ENCODE measurements at regions not wholly inside any gene's neighbourhood (a gene's known extent, or its start where the extent isn't known, plus 50 kb on each side); places are given as distances from the start of the nearest gene placed in this dataset.

DNA sequence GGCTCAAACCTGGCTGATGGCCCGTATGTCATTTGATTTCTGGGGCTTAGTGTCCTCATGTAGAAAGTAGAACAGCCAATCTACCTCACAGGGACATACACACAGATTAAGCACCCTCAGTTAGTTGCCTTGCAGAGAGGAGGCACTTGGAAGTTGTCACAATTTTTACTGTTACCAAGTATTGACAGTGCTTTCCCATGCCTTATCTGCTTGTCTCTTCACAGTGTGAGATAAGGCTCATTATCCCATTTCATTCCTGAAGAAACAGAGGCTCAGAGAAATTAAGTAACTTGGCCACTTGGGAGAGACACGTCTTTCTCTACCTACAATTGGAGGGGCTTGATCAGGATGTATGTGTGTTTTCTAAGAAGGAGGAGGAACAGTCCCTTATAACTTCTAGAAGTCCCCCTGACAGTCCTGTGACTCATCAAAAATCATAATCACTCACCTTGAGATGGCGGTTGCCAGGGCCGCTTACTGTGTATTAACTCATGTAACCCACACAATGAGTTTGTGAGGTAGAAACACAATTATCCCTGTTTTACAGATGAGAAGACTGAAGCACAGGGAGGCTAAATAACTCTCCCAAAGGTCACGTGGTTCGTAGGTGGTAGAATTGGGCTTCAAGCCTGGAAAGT lies 56.9 kb upstream of the LHX1 start:
- no peak for DNase-seq
- Histone ChIP-seq H3K27ac (ENCODE audit: insufficient read depth in 1 of 2, low read depth in 1 of 2, low read length in 2 of 2, poor library complexity in 1 of 2, severe bottlenecking in 2 of 2) (no peak overlapping the region), H3K27me3 (replicated peaks in 2 of 5; ENCODE audit: control insufficient read depth in 4 of 5, insufficient read depth in 5 of 5, low read length in 4 of 5) (peaks cover 6 to 47% (median 11%) of the 10 kb centered on the region in 5 experiments), H3K4me3 (ENCODE audit: control insufficient read depth in 1 of 7, extremely low read depth in 1 of 7, insufficient read depth in 4 of 7, low read depth in 2 of 7, low read length in 6 of 7) (no peak overlapping the region), H3K36me3 (ENCODE audit: control insufficient read depth in 4 of 4, insufficient read depth in 4 of 4, low read length in 3 of 4) (no peaks in the 10 kb centered on the region), H3K4me1 (ENCODE audit: control extremely low read depth in 1 of 4, control insufficient read depth in 4 of 4, insufficient read depth in 4 of 4, low read length in 3 of 4) (peaks cover 0 to 4% (median 0%) of the 10 kb centered on the region in 4 experiments), H3K9me3 (ENCODE audit: control extremely low read depth in 1 of 5, control insufficient read depth in 4 of 5, insufficient read depth in 2 of 5, low read depth in 1 of 5, low read length in 4 of 5) (peaks cover 0 to 11% (median 5%) of the 10 kb centered on the region in 5 experiments)
- CTCF ChIA-PET = no interaction called here
- 96% methylated on average over 3 of the region's 6 CpGs for WGBS (ENCODE audit: insufficient coverage)
- POLR2A ChIA-PET = no interaction called here

DNA sequence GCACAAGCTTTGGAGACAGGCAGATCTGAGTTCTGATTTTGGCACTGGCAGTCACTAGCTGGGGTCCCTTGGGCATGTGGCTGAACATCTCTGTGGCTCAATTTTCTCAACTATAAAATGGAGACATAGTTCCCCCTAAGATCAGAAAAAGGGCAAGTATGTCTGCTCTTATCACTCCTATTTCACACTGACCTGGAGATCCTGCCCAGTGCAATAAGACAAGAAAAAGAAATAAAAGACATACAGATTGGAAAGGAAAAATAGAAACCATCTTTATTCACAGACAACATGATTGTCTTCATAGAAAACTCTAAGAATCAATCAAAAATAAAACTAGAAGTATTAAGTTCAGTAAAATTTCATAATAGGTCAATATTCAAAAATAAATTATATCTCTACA lies 56.0 kb upstream of the LHX1 start:
- Histone ChIP-seq H3K9me3 (ENCODE audit: control extremely low read depth in 1 of 5, control insufficient read depth in 4 of 5, insufficient read depth in 2 of 5, low read depth in 1 of 5, low read length in 4 of 5) (peaks cover 0 to 11% (median 5%) of the 10 kb centered on the region in 5 experiments), H3K4me1 (ENCODE audit: control extremely low read depth in 1 of 4, control insufficient read depth in 4 of 4, insufficient read depth in 4 of 4, low read length in 3 of 4) (peaks cover 0 to 4% (median 0%) of the 10 kb centered on the region in 4 experiments), H3K4me3 (ENCODE audit: control insufficient read depth in 1 of 7, extremely low read depth in 1 of 7, insufficient read depth in 4 of 7, low read depth in 2 of 7, low read length in 6 of 7) (no peak overlapping the region), H3K36me3 (ENCODE audit: control insufficient read depth in 4 of 4, insufficient read depth in 4 of 4, low read length in 3 of 4) (no peaks in the 10 kb centered on the region), H3K27ac (ENCODE audit: insufficient read depth in 1 of 2, low read depth in 1 of 2, low read length in 2 of 2, poor library complexity in 1 of 2, severe bottlenecking in 2 of 2) (no peak overlapping the region), H3K27me3 (replicated peaks in 2 of 5; ENCODE audit: control insufficient read depth in 4 of 5, insufficient read depth in 5 of 5, low read length in 4 of 5) (peaks cover 9 to 56% (median 15%) of the 10 kb centered on the region in 5 experiments)
- POLR2A ChIA-PET = no interaction called here
- CTCF ChIA-PET = no interaction called here
- no peak for DNase-seq

DNA sequence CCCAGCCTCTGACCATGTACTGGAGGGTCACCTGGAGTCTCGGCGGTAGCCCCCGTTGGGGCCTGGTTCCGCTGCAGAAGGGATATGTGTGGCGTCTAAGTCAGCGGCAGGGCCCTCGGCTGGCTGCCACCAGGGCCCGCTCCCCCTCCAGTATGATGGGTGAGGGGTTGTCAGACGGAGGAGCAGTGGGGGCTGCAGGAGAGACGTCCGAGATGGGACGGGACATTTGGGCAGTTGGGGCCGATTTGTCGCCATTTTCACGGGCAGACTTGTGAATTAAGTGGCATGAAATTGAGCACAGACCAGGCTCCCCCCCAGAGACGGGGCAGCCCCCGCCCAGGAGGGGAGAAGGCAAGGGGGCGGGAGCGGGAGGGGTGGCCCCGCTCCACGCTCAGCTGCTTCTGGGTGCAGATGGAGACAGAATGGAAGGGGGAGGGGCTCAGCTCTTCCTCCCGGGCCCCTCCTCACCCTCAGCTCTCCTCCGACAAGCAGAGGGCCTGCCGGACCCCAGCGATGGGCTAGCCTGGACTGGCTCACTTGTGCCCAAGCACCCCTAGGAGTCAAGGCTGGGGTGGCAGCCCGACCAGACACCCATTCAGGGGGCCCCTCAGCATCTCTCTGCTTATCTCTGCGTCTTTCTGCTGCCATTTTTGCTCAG lies 52.7 kb upstream of the LHX1 start:
- ChIA-PET CTCF (no interaction called here), POLR2A (no interaction called here)
- Histone ChIP-seq H3K27ac (ENCODE audit: insufficient read depth in 1 of 2, low read depth in 1 of 2, low read length in 2 of 2, poor library complexity in 1 of 2, severe bottlenecking in 2 of 2) (no peak overlapping the region), H3K4me3 (ENCODE audit: control insufficient read depth in 1 of 7, extremely low read depth in 1 of 7, insufficient read depth in 4 of 7, low read depth in 2 of 7, low read length in 6 of 7) (peak overlapping the region in 1 of 7 experiments; percentile 10), H3K27me3 (replicated peaks in 2 of 5; ENCODE audit: control insufficient read depth in 4 of 5, insufficient read depth in 5 of 5, low read length in 4 of 5) (peaks cover 11 to 77% (median 22%) of the 10 kb centered on the region in 5 experiments), H3K9me3 (ENCODE audit: control extremely low read depth in 1 of 5, control insufficient read depth in 4 of 5, insufficient read depth in 2 of 5, low read depth in 1 of 5, low read length in 4 of 5) (peaks cover 0 to 11% (median 5%) of the 10 kb centered on the region in 5 experiments), H3K36me3 (ENCODE audit: control insufficient read depth in 4 of 4, insufficient read depth in 4 of 4, low read length in 3 of 4) (no peaks in the 10 kb centered on the region), H3K4me1 (ENCODE audit: control extremely low read depth in 1 of 4, control insufficient read depth in 4 of 4, insufficient read depth in 4 of 4, low read length in 3 of 4) (peaks cover 0 to 4% (median 0%) of the 10 kb centered on the region in 4 experiments)
- peak in 1 of 3 donors; percentile 7 for DNase-seq
- 28% methylated on average over 12 of the region's 27 CpGs for WGBS (ENCODE audit: insufficient coverage)

DNA sequence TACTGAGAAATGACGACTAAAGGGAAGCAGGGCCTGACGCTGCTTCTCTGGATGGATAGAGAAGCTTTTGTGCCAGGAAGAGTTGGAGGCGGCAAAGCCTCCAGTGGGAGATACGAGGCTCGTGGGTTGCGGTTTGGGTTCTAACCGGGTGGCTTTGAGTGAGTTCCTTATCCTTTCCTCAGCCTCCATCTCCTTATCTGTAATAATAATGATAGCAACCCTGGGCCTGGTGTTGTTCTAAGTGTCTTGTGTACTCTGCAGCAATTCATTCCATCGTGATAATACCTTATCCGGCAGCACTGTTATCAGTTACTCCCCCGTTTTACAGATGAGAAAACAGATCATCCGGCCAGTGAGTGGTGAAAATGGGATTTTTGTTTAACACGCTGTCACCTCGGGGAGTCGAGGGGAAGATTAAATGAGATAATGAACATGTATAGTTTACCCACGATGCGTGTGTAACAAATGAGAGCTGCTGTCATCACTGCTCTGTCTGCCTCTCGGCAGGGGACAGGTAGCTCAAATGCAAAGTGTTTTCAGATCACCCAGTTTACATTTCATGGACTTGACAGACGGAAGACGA lies 52.0 kb upstream of the LHX1 start:
- Histone ChIP-seq H3K4me1 (ENCODE audit: control extremely low read depth in 1 of 4, control insufficient read depth in 4 of 4, insufficient read depth in 4 of 4, low read length in 3 of 4) (peaks cover 0 to 4% (median 0%) of the 10 kb centered on the region in 4 experiments), H3K27ac (ENCODE audit: insufficient read depth in 1 of 2, low read depth in 1 of 2, low read length in 2 of 2, poor library complexity in 1 of 2, severe bottlenecking in 2 of 2) (no peak overlapping the region), H3K4me3 (ENCODE audit: control insufficient read depth in 1 of 7, extremely low read depth in 1 of 7, insufficient read depth in 4 of 7, low read depth in 2 of 7, low read length in 6 of 7) (no peak overlapping the region), H3K27me3 (replicated peaks in 2 of 5; ENCODE audit: control insufficient read depth in 4 of 5, insufficient read depth in 5 of 5, low read length in 4 of 5) (peaks cover 11 to 74% (median 22%) of the 10 kb centered on the region in 5 experiments), H3K9me3 (ENCODE audit: control extremely low read depth in 1 of 5, control insufficient read depth in 4 of 5, insufficient read depth in 2 of 5, low read depth in 1 of 5, low read length in 4 of 5) (peaks cover 0 to 11% (median 5%) of the 10 kb centered on the region in 5 experiments), H3K36me3 (ENCODE audit: control insufficient read depth in 4 of 4, insufficient read depth in 4 of 4, low read length in 3 of 4) (no peaks in the 10 kb centered on the region)
- WGBS (ENCODE audit: insufficient coverage) = 80% methylated on average over 10 of the region's 19 CpGs
- POLR2A ChIA-PET = no interaction called here
- DNase-seq = peak; percentile 8 to 26 (median 18)
- CTCF ChIA-PET = no interaction called here

DNA sequence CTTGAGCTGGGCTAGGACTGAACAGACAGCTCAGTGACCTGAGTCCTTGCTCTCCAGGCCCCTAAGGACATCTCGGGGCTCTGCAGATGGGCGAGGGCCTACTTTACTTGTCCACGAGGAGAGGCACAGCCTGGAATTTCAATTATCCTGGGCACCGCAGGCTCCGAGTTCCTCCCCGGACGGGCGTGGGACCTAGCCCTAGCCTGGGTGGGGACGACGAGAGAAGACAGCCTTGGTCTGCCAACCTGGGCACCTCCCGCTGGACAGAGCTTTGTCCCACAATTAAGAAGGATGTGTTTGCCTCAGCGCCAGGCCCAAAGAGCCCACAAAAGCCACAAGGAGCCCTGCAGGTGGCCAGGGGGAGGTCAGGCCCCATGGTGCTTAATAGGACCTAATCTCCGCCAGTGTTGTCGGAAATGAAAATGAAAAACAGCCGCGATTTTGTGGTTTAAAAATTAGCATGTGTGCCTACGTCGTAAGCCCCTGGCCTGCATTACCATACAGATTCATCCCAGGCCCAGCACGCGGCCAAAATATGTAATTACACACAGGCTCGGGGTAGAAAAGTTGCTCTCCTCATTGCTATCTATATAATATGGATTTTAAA lies 51.4 kb upstream of the LHX1 start:
- no peaks in the 10 kb centered on the region for H3K36me3 ChIP-seq (ENCODE audit: control insufficient read depth in 4 of 4, insufficient read depth in 4 of 4, low read length in 3 of 4)

More for the DNA sequence above, 51.4 kb upstream of the LHX1 start:
- Histone ChIP-seq H3K9me3 (ENCODE audit: control extremely low read depth in 1 of 5, control insufficient read depth in 4 of 5, insufficient read depth in 2 of 5, low read depth in 1 of 5, low read length in 4 of 5) (peaks cover 0 to 10% (median 5%) of the 10 kb centered on the region in 5 experiments), H3K4me3 (ENCODE audit: control insufficient read depth in 1 of 7, extremely low read depth in 1 of 7, insufficient read depth in 4 of 7, low read depth in 2 of 7, low read length in 6 of 7) (no peak overlapping the region), H3K27me3 (replicated peaks in 2 of 5; ENCODE audit: control insufficient read depth in 4 of 5, insufficient read depth in 5 of 5, low read length in 4 of 5) (peaks cover 14 to 73% (median 21%) of the 10 kb centered on the region in 5 experiments), H3K27ac (ENCODE audit: insufficient read depth in 1 of 2, low read depth in 1 of 2, low read length in 2 of 2, poor library complexity in 1 of 2, severe bottlenecking in 2 of 2) (no peak overlapping the region), H3K4me1 (ENCODE audit: control extremely low read depth in 1 of 4, control insufficient read depth in 4 of 4, insufficient read depth in 4 of 4, low read length in 3 of 4) (peaks cover 0 to 4% (median 0%) of the 10 kb centered on the region in 4 experiments)
- no peak for DNase-seq
- ChIA-PET CTCF (interaction anchor here (0.7 kb wide), 1 partner anchor 10 kb away, joined by 3 read pairs; no protein-coding TSS in a partner anchor), POLR2A (no interaction called here)
- 88% methylated on average over 16 of the region's 21 CpGs for WGBS (ENCODE audit: insufficient coverage)

Measured in common myeloid progenitor, CD34-positive (primary cell).